KOPT-K1 (cell line): ENCODE measurements at regions not wholly inside any gene's neighbourhood (a gene's known extent, or its start where the extent isn't known, plus 50 kb on each side); places are given as distances from the start of the nearest gene placed in this dataset.
"Not testable (repeated sequence)": the region's sequence is repeated elsewhere in the genome, so short reads cannot be mapped to it uniquely, and the experiment has no call there.

ENCODE experiments used
- H3K27ac ChIP-seq: fragments of 200-600 bp; sonication (generic); 2 replicates; pipeline ENCODE4 v1.5.1; 2016; ENCODE audit warnings: antibody characterized with exemption, mild to moderate bottlenecking, low read depth, low read length; ENCODE audit not compliant: poor library complexity, severe bottlenecking
- H3K36me3 ChIP-seq: fragments of 200-600 bp; sonication (generic); 2 replicates; pipeline ENCODE4 v1.5.1; 2017; ENCODE audit warnings: antibody characterized with exemption, mild to moderate bottlenecking, low read length, moderate library complexity; ENCODE audit not compliant: insufficient read depth
- H3K9me3 ChIP-seq: fragments of 200-600 bp; sonication (generic); 2 replicates; pipeline ENCODE4 v1.5.1; 2017; ENCODE audit warnings: antibody characterized with exemption, low read length, mild to moderate bottlenecking; ENCODE audit not compliant: insufficient read depth, poor library complexity, severe bottlenecking

- no peaks in the 10 kb centered on the region for H3K9me3 ChIP-seq
- H3K27ac ChIP-seq, result no peak overlapping the region
- no peaks in the 10 kb centered on the region for H3K36me3 ChIP-seq
These were observed 50.6 kb upstream of the FER start for GRCh38 chr5:108696951-108697715.

GRCh38 chr5:108696407-108696806 lies 51.3 kb upstream of the FER start:
- Histone ChIP-seq H3K27ac (no peak overlapping the region), H3K36me3 (no peaks in the 10 kb centered on the region), H3K9me3 (no peaks in the 10 kb centered on the region)

- no peaks in the 10 kb centered on the region for H3K36me3 ChIP-seq
- no peak overlapping the region for H3K27ac ChIP-seq
- H3K9me3 ChIP-seq, result no peaks in the 10 kb centered on the region
These were observed 59.2 kb upstream of the FER start for GRCh38 chr5:108688485-108688884.

GRCh38 chr5:108687595-108688200 lies 60.0 kb upstream of the FER start:
- no peaks in the 10 kb centered on the region for H3K9me3 ChIP-seq
- no peak overlapping the region for H3K27ac ChIP-seq

GRCh38 chr5:108686676-108687075 lies 61.0 kb upstream of the FER start:
- Histone ChIP-seq H3K36me3 (no peaks in the 10 kb centered on the region), H3K27ac (no peak overlapping the region), H3K9me3 (no peaks in the 10 kb centered on the region)

More at GRCh38 chr5:108687595-108688200, 60.0 kb upstream of the FER start:
- H3K36me3 ChIP-seq, result no peaks in the 10 kb centered on the region

GRCh38 chr5:108685448-108686216 lies 62.1 kb upstream of the FER start:
- not testable (repeated sequence) for H3K36me3 ChIP-seq, H3K9me3 ChIP-seq, H3K27ac ChIP-seq

- H3K36me3 ChIP-seq, result no peaks in the 10 kb centered on the region
- H3K27ac ChIP-seq, result no peak overlapping the region
- H3K9me3 ChIP-seq, result no peaks in the 10 kb centered on the region
These were observed 66.4 kb upstream of the FER start for GRCh38 chr5:108681079-108681921.

GRCh38 chr5:108678091-108678490 lies 69.6 kb upstream of the FER start:
- H3K27ac ChIP-seq, result no peak overlapping the region
- no peaks in the 10 kb centered on the region for H3K36me3 ChIP-seq
- H3K9me3 ChIP-seq, result no peaks in the 10 kb centered on the region

- H3K36me3 ChIP-seq, result no peaks in the 10 kb centered on the region
- H3K9me3 ChIP-seq, result no peaks in the 10 kb centered on the region
- H3K27ac ChIP-seq, result no peak overlapping the region
These were observed 72.0 kb upstream of the FER start for GRCh38 chr5:108675736-108676135.

- H3K27ac ChIP-seq, result no peak overlapping the region
- no peaks in the 10 kb centered on the region for H3K9me3 ChIP-seq
- H3K36me3 ChIP-seq, result no peaks in the 10 kb centered on the region
These were observed 75.1 kb upstream of the FER start for GRCh38 chr5:108672639-108673038.

- no peak overlapping the region for H3K27ac ChIP-seq
These were observed 77.0 kb upstream of the FER start for GRCh38 chr5:108670591-108671289.

GRCh38 chr5:108669462-108669861 lies 78.2 kb upstream of the FER start:
- Histone ChIP-seq H3K9me3 (no peaks in the 10 kb centered on the region), H3K27ac (no peak overlapping the region), H3K36me3 (no peaks in the 10 kb centered on the region)

More at GRCh38 chr5:108670591-108671289, 77.0 kb upstream of the FER start:
- Histone ChIP-seq H3K9me3 (no peaks in the 10 kb centered on the region), H3K36me3 (no peaks in the 10 kb centered on the region)

GRCh38 chr5:108661590-108662219 lies 86.0 kb upstream of the FER start:
- no peaks in the 10 kb centered on the region for H3K36me3 ChIP-seq
- no peak overlapping the region for H3K27ac ChIP-seq
- H3K9me3 ChIP-seq, result no peaks in the 10 kb centered on the region

GRCh38 chr5:108661024-108661423 lies 86.7 kb upstream of the FER start:
- H3K27ac ChIP-seq, result no peak overlapping the region
- no peaks in the 10 kb centered on the region for H3K9me3 ChIP-seq
- H3K36me3 ChIP-seq, result no peaks in the 10 kb centered on the region
